Panc1 (cell line): ENCODE measurements at regions not wholly inside any gene's neighbourhood (a gene's known extent, or its start where the extent isn't known, plus 50 kb on each side); places are given as distances from the start of the nearest gene placed in this dataset.

Source experiments
- ATAC-seq: fragments of 200-7000 bp; cut with Tn5 transposase; 2 replicates; pipeline ENCODE4 v1.9.1; 2020; ENCODE audit warnings: mild to moderate bottlenecking, moderate library complexity
- BruUV-seq: library from RNA; stranded (reverse); fragments of 400-500 nt; replicated peaks from 2 replicates; lab custom pipeline; 2021; lab: Mats Ljungman, UMichigan
- CTCF ChIA-PET: fragments of 300-600 bp; sonication (Branson Sonifier 250); formaldehyde crosslinking; loops from one replicate; lab custom pipeline; 2022; ENCODE audit warnings: antibody characterized with exemption; lab: Charles Lee
- POLR2A ChIA-PET: fragments of 300-600 bp; sonication (Branson Sonifier 250); formaldehyde crosslinking; loops from one replicate; lab custom pipeline; 2022; ENCODE audit warnings: antibody characterized with exemption; lab: Charles Lee
- DNase-seq: peaks from one replicate; pipeline ENCODE4 v3.0.0-alpha.2; 2010; ENCODE audit warnings: low read depth, low spot score
- H3K27ac ChIP-seq: 2 replicates; pipeline ENCODE4 v1.5.1; 2011; ENCODE audit warnings: mild to moderate bottlenecking, low read length, inconsistent platforms
- H3K27me3 ChIP-seq: fragments of 200-500 bp; sonication (Bioruptor generic); 2 replicates; pipeline ENCODE4 v1.6.0; 2014; ENCODE audit warnings: low read length, inconsistent platforms; ENCODE audit not compliant: control insufficient read depth, insufficient read depth
- H3K36me3 ChIP-seq: fragments of 200-500 bp; sonication (Bioruptor generic); 2 replicates; pipeline ENCODE4 v1.5.1; 2014; ENCODE audit warnings: inconsistent platforms, mild to moderate bottlenecking, low read length, moderate library complexity; ENCODE audit not compliant: control insufficient read depth, insufficient read depth
- H3K4me1 ChIP-seq: 2 replicates; pipeline ENCODE4 v1.5.1; 2011; ENCODE audit warnings: inconsistent platforms, mild to moderate bottlenecking, low read length, moderate library complexity; ENCODE audit not compliant: control insufficient read depth, insufficient read depth
- H3K4me3 ChIP-seq, 2 experiments: 2 replicates each; pipeline ENCODE4 v1.5.1; 2011 to 2012; ENCODE audit warnings: low read depth in 2 of 2, low read length in 2 of 2, mild to moderate bottlenecking in 2 of 2, inconsistent platforms in 1 of 2, moderate library complexity in 1 of 2
- H3K9me3 ChIP-seq: fragments of 200-500 bp; sonication (Bioruptor generic); 2 replicates; pipeline ENCODE4 v1.5.1; 2014; ENCODE audit warnings: low read depth, mild to moderate bottlenecking, inconsistent platforms, low read length, moderate library complexity; ENCODE audit not compliant: control insufficient read depth, insufficient read depth
- CTCF ChIP-seq: fragments of 450-650 bp; IDR thresholded peaks from 2 replicates; pipeline ENCODE4 v1.5.1; 2017; ENCODE audit warnings: mild to moderate bottlenecking
- POLR2AphosphoS5 ChIP-seq: IDR thresholded peaks from 2 replicates; pipeline ENCODE4 v1.6.1; 2012; ENCODE audit warnings: mild to moderate bottlenecking, low read depth, low read length, moderate library complexity
- REST ChIP-seq, 2 experiments: IDR thresholded peaks; 2 replicates each; pipeline ENCODE4 v1.6.1; 2011 to 2012; ENCODE audit warnings: low read depth in 2 of 2, control low read depth in 1 of 2, low read length in 1 of 2, mild to moderate bottlenecking in 1 of 2, moderate library complexity in 1 of 2; ENCODE audit not compliant: insufficient read depth in 1 of 2
- SIN3A ChIP-seq: IDR thresholded peaks from 2 replicates; pipeline ENCODE4 v1.6.1; 2012; ENCODE audit warnings: low read depth, mild to moderate bottlenecking, low read length, moderate library complexity, borderline replicate concordance; ENCODE audit not compliant: insufficient read depth
- TCF7L2 ChIP-seq: IDR thresholded peaks from 2 replicates; pipeline ENCODE4 v1.6.1; 2011; ENCODE audit warnings: mild to moderate bottlenecking, low read depth, low read length, inconsistent platforms
- in situ Hi-C: cut with HindIII; loops from 2 replicates; pipeline ENCODE4 v1.10.0; 2016; ENCODE audit warnings: low sequenced_read_pairs, low pct_unique_long_range_greater_than_20kb
- intact Hi-C: fragments of 100-400 bp; cut with micrococcal nuclease; formaldehyde crosslinking; loops from one replicate; pipeline ENCODE4 v1.10.0; 2022; ENCODE audit not compliant: unreplicated experiment

DNA sequence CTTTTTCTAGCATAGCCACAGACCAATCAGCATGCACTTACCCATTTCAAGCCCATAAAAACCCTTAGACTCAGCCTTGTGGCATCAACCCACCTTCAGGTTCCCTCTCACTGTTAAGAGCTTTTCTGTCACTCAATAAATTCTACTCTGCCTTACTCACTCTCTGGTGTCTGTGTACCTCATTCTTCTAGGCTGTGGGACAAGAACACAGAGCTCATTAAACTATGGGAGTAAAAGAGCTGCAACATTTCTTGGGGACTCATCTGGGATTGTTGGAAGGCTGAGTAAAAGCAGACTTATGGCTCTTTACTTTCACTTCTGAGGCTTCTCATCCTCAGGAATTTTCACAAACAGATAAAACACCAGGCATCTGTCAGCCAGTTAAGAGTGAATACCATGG lies 879.3 kb downstream of the ROBO2 start:
- TF ChIP-seq POLR2AphosphoS5 (no peak), REST (IDR thresholded peaks at IDR 0.05; ENCODE audit: insufficient read depth in 1 of 2, low read depth in 2 of 2, low read length in 1 of 2) (no peak), TCF7L2 (no peak), SIN3A (no peak)
- Histone ChIP-seq H3K4me3 (no peak overlapping the region), H3K4me1 (no peaks in the 10 kb centered on the region), H3K27ac (no peak overlapping the region), H3K9me3 (no peaks in the 10 kb centered on the region), H3K27me3 (no peaks in the 10 kb centered on the region), H3K36me3 (no peaks in the 10 kb centered on the region)
- ATAC-seq (no peak), DNase-seq (no peak)
- in situ Hi-C loops (no loop called here), intact Hi-C loops (no loop called here)
- ChIA-PET CTCF (no interaction called here), POLR2A (no interaction called here)
- no TSS peak for BruUV-seq

- intact Hi-C loops (no loop called here), in situ Hi-C loops (no loop called here)
- no peak overlapping the region for H3K4me3 ChIP-seq
- ChIA-PET CTCF (no interaction called here), POLR2A (no interaction called here)
- no peak overlapping the region for H3K27ac ChIP-seq
- BruUV-seq: no TSS peak
- H3K4me1 ChIP-seq: no peaks in the 10 kb centered on the region
- no peaks in the 10 kb centered on the region for H3K9me3 ChIP-seq
- no peaks in the 10 kb centered on the region for H3K36me3 ChIP-seq
- no peaks in the 10 kb centered on the region for H3K27me3 ChIP-seq
- DNase-seq (no peak), ATAC-seq (no peak)
- TF ChIP-seq REST (IDR thresholded peaks at IDR 0.05; ENCODE audit: insufficient read depth in 1 of 2, low read depth in 2 of 2, low read length in 1 of 2) (no peak), SIN3A (no peak), POLR2AphosphoS5 (no peak), CTCF (no peak), TCF7L2 (no peak)
Measured at GRCh38 chr3:77931255-77932009, 891.5 kb downstream of the ROBO2 start.
